ENCODE measurements at regions not wholly inside any gene's neighbourhood (a gene's known extent, or its start where the extent isn't known, plus 50 kb on each side); places are given as distances from the start of the nearest gene placed in this dataset.
A peak's percentile ranks its signal among the peaks of the same experiment; 100 is the strongest.

DNA sequence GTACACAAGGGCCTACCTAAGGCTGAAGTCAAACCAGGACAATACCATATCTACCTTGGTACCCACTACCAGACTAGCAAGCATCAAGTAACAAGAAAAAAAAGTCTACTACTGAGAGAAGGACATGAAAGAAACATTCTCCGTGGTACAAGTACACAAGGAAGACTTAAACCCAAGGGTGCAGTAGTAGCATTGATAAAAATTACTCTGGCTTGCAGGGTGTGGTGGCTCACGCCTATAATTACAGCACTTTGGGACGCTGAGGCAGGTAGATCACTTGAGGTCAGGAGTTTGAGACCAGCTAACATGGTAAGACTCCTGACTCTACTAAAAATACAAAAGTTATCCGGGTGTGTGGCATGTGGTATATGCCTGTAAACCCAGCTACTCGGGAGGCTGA lies 386.5 kb upstream of the PMFBP1 start:
- Histone ChIP-seq H3K9me3 (replicated peaks in 1 of 2; ENCODE audit: control insufficient read depth in 1 of 2, insufficient read depth in 1 of 2, low read length in 2 of 2) (no peaks in the 10 kb centered on the region), H3K4me1 (ENCODE audit: control insufficient read depth in 1 of 2, insufficient read depth in 2 of 2, low read length in 2 of 2) (no peaks in the 10 kb centered on the region), H2AFZ (ENCODE audit: insufficient read depth, low read depth, low read length, poor library complexity, severe bottlenecking) (no peak overlapping the region), H3K4me2 (replicated peaks; ENCODE audit: extremely low read depth, low read length, poor library complexity, severe bottlenecking) (no peak overlapping the region), H3K79me2 (ENCODE audit: insufficient read depth, low read length) (no peaks in the 10 kb centered on the region), H3K4me3 (replicated peaks in 1 of 3; ENCODE audit: low read depth in 2 of 3, low read length in 3 of 3) (no peak overlapping the region), H3K36me3 (replicated peaks in 1 of 2; ENCODE audit: control insufficient read depth in 1 of 2, insufficient read depth in 2 of 2, low read length in 2 of 2) (no peaks in the 10 kb centered on the region), H3K27me3 (ENCODE audit: control insufficient read depth in 2 of 2, insufficient read depth in 2 of 2, low read length in 2 of 2) (no peaks in the 10 kb centered on the region), H3K27ac (ENCODE audit: low read depth in 1 of 2, low read length in 2 of 2) (no peak overlapping the region), H3K9ac (ENCODE audit: insufficient read depth, low read length, poor library complexity, severe bottlenecking) (no peak overlapping the region), H4K20me1 (ENCODE audit: insufficient read depth, low read length) (no peaks in the 10 kb centered on the region)
- Mint-ChIP-seq H3K9me3 (peaks cover 0 to 13% (median 0%) of the 10 kb centered on the region in 7 donors), H3K27ac (no peak overlapping the region), H3K36me3 (peaks cover 0 to 8% of the 10 kb centered on the region in 2 donors), H3K4me3 (no peak overlapping the region), H3K4me1 (no peaks in the 10 kb centered on the region), H3K27me3 (ENCODE audit: low read depth in 3 of 3) (peaks cover 0 to 1% (median 0%) of the 10 kb centered on the region in 3 donors)
- no peak for DNase-seq
- 96% methylated on average over 3 of the region's 5 CpGs for WGBS (ENCODE audit: insufficient coverage)
- TF ChIP-seq, protein P1, sequence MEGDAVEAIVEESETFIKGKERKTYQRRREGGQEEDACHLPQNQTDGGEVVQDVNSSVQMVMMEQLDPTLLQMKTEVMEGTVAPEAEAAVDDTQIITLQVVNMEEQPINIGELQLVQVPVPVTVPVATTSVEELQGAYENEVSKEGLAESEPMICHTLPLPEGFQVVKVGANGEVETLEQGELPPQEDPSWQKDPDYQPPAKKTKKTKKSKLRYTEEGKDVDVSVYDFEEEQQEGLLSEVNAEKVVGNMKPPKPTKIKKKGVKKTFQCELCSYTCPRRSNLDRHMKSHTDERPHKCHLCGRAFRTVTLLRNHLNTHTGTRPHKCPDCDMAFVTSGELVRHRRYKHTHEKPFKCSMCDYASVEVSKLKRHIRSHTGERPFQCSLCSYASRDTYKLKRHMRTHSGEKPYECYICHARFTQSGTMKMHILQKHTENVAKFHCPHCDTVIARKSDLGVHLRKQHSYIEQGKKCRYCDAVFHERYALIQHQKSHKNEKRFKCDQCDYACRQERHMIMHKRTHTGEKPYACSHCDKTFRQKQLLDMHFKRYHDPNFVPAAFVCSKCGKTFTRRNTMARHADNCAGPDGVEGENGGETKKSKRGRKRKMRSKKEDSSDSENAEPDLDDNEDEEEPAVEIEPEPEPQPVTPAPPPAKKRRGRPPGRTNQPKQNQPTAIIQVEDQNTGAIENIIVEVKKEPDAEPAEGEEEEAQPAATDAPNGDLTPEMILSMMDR (IDR thresholded peaks at IDR 0.05): no peak
- intact Hi-C loops (cut with micrococcal nuclease): no loop called here

DNA sequence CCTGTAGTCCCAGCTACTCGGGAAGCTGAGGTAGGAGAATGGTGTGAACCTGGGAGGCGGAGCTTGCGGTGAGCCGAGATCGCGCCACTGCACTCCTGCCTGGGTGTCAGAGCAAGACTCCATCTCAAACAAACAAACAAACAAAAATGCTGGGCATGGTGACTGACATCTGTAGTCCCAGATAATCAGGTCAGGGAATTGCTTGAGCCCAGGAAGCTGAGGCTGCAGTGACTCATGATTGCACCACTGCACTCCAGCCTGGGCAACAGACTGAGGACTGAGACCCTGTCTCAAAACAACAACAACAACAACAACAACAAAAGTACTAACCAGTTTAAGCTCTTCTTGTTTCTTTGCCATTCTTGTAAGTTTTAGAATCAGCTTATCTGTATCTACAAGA lies 383.0 kb upstream of the PMFBP1 start:
- no peaks in the 10 kb centered on the region for H3K4me1 ChIP-seq (ENCODE audit: control insufficient read depth in 1 of 2, insufficient read depth in 2 of 2, low read length in 2 of 2)
- H3K79me2 ChIP-seq (ENCODE audit: insufficient read depth, low read length): no peaks in the 10 kb centered on the region
- Mint-ChIP-seq H3K27me3 (ENCODE audit: low read depth in 3 of 3) (peaks cover 0 to 1% (median 0%) of the 10 kb centered on the region in 3 donors), H3K36me3 (peaks cover 3 to 10% of the 10 kb centered on the region in 2 donors), H3K27ac (peak overlapping the region in 2 of 7 donors; percentile 13 to 15), H3K9me3 (peaks cover 0 to 19% (median 5%) of the 10 kb centered on the region in 7 donors), H3K4me3 (no peak overlapping the region), H3K4me1 (no peaks in the 10 kb centered on the region)
- H3K4me3 ChIP-seq (replicated peaks in 1 of 3; ENCODE audit: low read depth in 2 of 3, low read length in 3 of 3): no peak overlapping the region
- H4K20me1 ChIP-seq (ENCODE audit: insufficient read depth, low read length): no peaks in the 10 kb centered on the region
- H3K27ac ChIP-seq (ENCODE audit: low read depth in 1 of 2, low read length in 2 of 2): no peak overlapping the region
- H3K9me3 ChIP-seq (replicated peaks in 1 of 2; ENCODE audit: control insufficient read depth in 1 of 2, insufficient read depth in 1 of 2, low read length in 2 of 2): peaks cover 0 to 3% of the 10 kb centered on the region in 2 donors
- H3K27me3 ChIP-seq (ENCODE audit: control insufficient read depth in 2 of 2, insufficient read depth in 2 of 2, low read length in 2 of 2): no peaks in the 10 kb centered on the region
- no peak for DNase-seq
- no CpG with 5 or more reads among the region's 6 CpGs for WGBS (ENCODE audit: insufficient coverage)
- H3K4me2 ChIP-seq (replicated peaks; ENCODE audit: extremely low read depth, low read length, poor library complexity, severe bottlenecking): no peak overlapping the region
- intact Hi-C loops (cut with micrococcal nuclease): no loop called here
- H2AFZ ChIP-seq (ENCODE audit: insufficient read depth, low read depth, low read length, poor library complexity, severe bottlenecking): no peak overlapping the region
- TF ChIP-seq, protein P1 (IDR thresholded peaks at IDR 0.05): no peak
- no peaks in the 10 kb centered on the region for H3K36me3 ChIP-seq (replicated peaks in 1 of 2; ENCODE audit: control insufficient read depth in 1 of 2, insufficient read depth in 2 of 2, low read length in 2 of 2)
- no peak overlapping the region for H3K9ac ChIP-seq (ENCODE audit: insufficient read depth, low read length, poor library complexity, severe bottlenecking)
